ENCODE measurements at regions not wholly inside any gene's neighbourhood (a gene's known extent, or its start where the extent isn't known, plus 50 kb on each side); places are given as distances from the start of the nearest gene placed in this dataset.

- Histone ChIP-seq H3K27me3 (ENCODE audit: insufficient read depth) (no peaks in the 10 kb centered on the region), H3K9me2 (ENCODE audit: insufficient read depth) (peaks cover 4% of the 10 kb centered on the region; the same call in 1 of the 2 replicates), H3K4me1 (ENCODE audit: insufficient read depth) (no peaks in the 10 kb centered on the region), H2AFZ (no peak overlapping the region), H3K27ac (ENCODE audit: low read depth) (no peak overlapping the region), H4K20me1 (replicated peaks; ENCODE audit: insufficient read depth) (no peaks in the 10 kb centered on the region), H3K36me3 (ENCODE audit: insufficient read depth) (no peaks in the 10 kb centered on the region), H3K79me2 (replicated peaks; ENCODE audit: insufficient read depth) (no peaks in the 10 kb centered on the region), H3K4me3 (no peak overlapping the region), H3K4me2 (no peak overlapping the region), H3F3A (replicated peaks; ENCODE audit: low read depth) (no peaks in the 10 kb centered on the region)
- H3K27ac Mint-ChIP-seq, result no peak overlapping the region
- H3K36me3 Mint-ChIP-seq (ENCODE audit: low read depth), result peaks cover 2% of the 10 kb centered on the region; the same call in 1 of the 3 replicates
- H3K27me3 Mint-ChIP-seq (ENCODE audit: insufficient read depth, low read depth, poor library complexity), result no peaks in the 10 kb centered on the region
- H3K4me3 Mint-ChIP-seq, result no peak overlapping the region
- no peaks in the 10 kb centered on the region for H3K9me3 Mint-ChIP-seq
- peaks cover 2% of the 10 kb centered on the region; the same call in 1 of the 3 replicates for H3K4me1 Mint-ChIP-seq
- ATAC-seq, result no peak
- no peak for DNase-seq (ENCODE audit: low spot score)
- no peak for TF ChIP-seq NANOG (IDR thresholded peaks at IDR 0.05; ENCODE audit: borderline replicate concordance)
- no peak for TF ChIP-seq REST (IDR thresholded peaks at IDR 0.05; ENCODE audit: unreplicated experiment)
- TF ChIP-seq ZNF462 (CRISPR knock-in tag; IDR thresholded peaks at IDR 0.05), result no peak
- no peak for TF ChIP-seq CTCF (conservative IDR thresholded peaks at IDR 0.05; ENCODE audit: low read depth in 2 of 2)
- TF ChIP-seq ETS1 (IDR thresholded peaks at IDR 0.05), result no peak
- TF ChIP-seq ZNF114 (CRISPR knock-in tag; IDR thresholded peaks at IDR 0.05), result no peak
- no peak for TF ChIP-seq JUNB (IDR thresholded peaks at IDR 0.05; ENCODE audit: unreplicated experiment)
- no peak for TF ChIP-seq STAT1 (IDR thresholded peaks at IDR 0.05; ENCODE audit: unreplicated experiment)
- no peak for TF ChIP-seq POLR2AphosphoS5 (IDR thresholded peaks at IDR 0.05; ENCODE audit: low read depth)
- no peak for TF ChIP-seq ZNF331 (CRISPR knock-in tag; IDR thresholded peaks at IDR 0.05; ENCODE audit: low read depth)
These were observed 351.9 kb downstream of the EFNB2 start for GRCh38 chr13:106183410-106184065.

Measured in GM23338 (cell line).